Transverse colon (tissue), 4 donors: ENCODE measurements at regions not wholly inside any gene's neighbourhood (a gene's known extent, or its start where the extent isn't known, plus 50 kb on each side); places are given as distances from the start of the nearest gene placed in this dataset.

Experiments
- DNase-seq: peaks from one replicate; pipeline ENCODE4 v3.0.0-alpha.2; 2019
- H3K27ac ChIP-seq, 4 donors: fragments of 200-600 bp; sonication (generic); 2 replicates each; pipeline ENCODE4 v1.5.1; 2016 to 2018; ENCODE audit warnings: inconsistent platforms in 4 of 4
- H3K27me3 ChIP-seq: fragments of 200-600 bp; sonication (generic); 2 replicates; pipeline ENCODE4 v1.5.1; 2017; ENCODE audit warnings: inconsistent platforms
- H3K36me3 ChIP-seq, 4 donors: fragments of 200-600 bp; sonication (generic); 2 replicates each; pipeline ENCODE4 v1.5.1; 2017 to 2019; ENCODE audit warnings: inconsistent platforms in 4 of 4
- H3K4me1 ChIP-seq, 4 donors: fragments of 200-600 bp; sonication (generic); 2 replicates each; pipeline ENCODE4 v1.5.1; 2017 to 2020; ENCODE audit warnings: inconsistent platforms in 4 of 4
- H3K4me3 ChIP-seq, 4 donors: fragments of 200-600 bp; sonication (generic); 1 replicate in 1 of 4; 2 replicates in 3 of 4; pipeline versions ENCODE4 v1.5.1 to v1.6.1; 2017 to 2019; ENCODE audit warnings: inconsistent platforms in 4 of 4
- H3K9me3 ChIP-seq, 2 donors: fragments of 200-600 bp; sonication (generic); 2 replicates each; pipeline ENCODE4 v1.5.1; 2017 to 2019; ENCODE audit warnings: inconsistent platforms in 2 of 2
- CTCF ChIP-seq, 5 experiments: fragments of 200-600 bp in 3 of 5; fragments of 450-650 bp in 2 of 5; sonication (generic) in 3 of 5; IDR thresholded peaks; 1 replicate in 2 of 5; 2 replicates in 3 of 5; pipeline ENCODE4 v1.5.1; 2016 to 2017; ENCODE audit warnings: antibody characterized with exemption in 5 of 5, inconsistent platforms in 3 of 5, mild to moderate bottlenecking in 2 of 5, moderate library complexity in 1 of 5
- EP300 ChIP-seq: sonication (generic); formaldehyde crosslinking; IDR thresholded peaks from one replicate; pipeline ENCODE4 v1.6.1; 2017; ENCODE audit warnings: antibody characterized with exemption, low read depth
- POLR2A ChIP-seq: fragments of 450-650 bp; IDR thresholded peaks from one replicate; pipeline ENCODE4 v1.6.1; 2016; ENCODE audit warnings: antibody characterized with exemption, mild to moderate bottlenecking, moderate library complexity
- POLR2AphosphoS5 ChIP-seq, 3 donors: sonication (generic); formaldehyde crosslinking; IDR thresholded peaks; one replicate each; pipeline ENCODE4 v1.6.1; 2016; ENCODE audit warnings: antibody characterized with exemption in 3 of 3
- WGBS, 2 donors: methylation state at CpG; one replicate each; pipeline ENCODE4 v1.1.5; 2018; ENCODE audit warnings: low coverage in 1 of 2; 5-methylcytosine and 5-hydroxymethylcytosine counted together
- in situ Hi-C, 4 donors: fragments of 200-750 bp; cut with MboI; loops; one replicate each; pipeline versions ENCODE4 v1.15.0 to v1.15.1; 2017; ENCODE audit warnings: low sequenced_read_pairs in 3 of 4, low pct_ligation_motif_present in 1 of 4, low pct_unique_long_range_greater_than_20kb in 1 of 4
- intact Hi-C: fragments of 100-400 bp; cut with DNase I; formaldehyde crosslinking; loops from one replicate; pipeline ENCODE4 v1.15.1; 2023; ENCODE audit warnings: low total_unique reads

DNA sequence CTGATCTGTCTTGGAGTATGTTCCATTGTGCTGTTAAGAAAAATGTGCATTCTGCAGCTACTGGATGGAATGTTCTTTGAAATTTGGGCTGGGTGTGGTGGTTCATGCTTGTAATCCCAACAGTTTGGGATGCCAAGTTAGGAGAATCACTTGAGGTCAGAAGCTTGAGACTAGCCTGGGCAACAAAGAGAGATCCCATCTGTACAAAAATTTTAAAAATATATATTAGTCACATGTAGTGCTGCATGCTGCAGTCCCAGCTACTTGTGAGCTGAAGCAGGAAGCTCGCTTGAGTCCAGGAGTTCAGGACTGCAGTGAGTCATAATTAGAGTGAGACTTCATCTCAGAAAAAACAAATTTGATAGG lies 62.8 kb upstream of the PLSCR4 start:
- in situ Hi-C loops = loop anchor here in 2 of 4 donors (25.0 kb wide), 1 partner anchor 251 kb away; no protein-coding TSS in a partner anchor
- DNase-seq = no peak
- no peaks in the 10 kb centered on the region for H3K36me3 ChIP-seq
- peaks cover 0 to 14% (median 0%) of the 10 kb centered on the region in 4 donors for H3K4me1 ChIP-seq
- intact Hi-C loops = no loop called here
- TF ChIP-seq EP300 = no peak
- no peak for TF ChIP-seq POLR2AphosphoS5 (IDR thresholded peaks at IDR 0.05)
- no peak for TF ChIP-seq CTCF (IDR thresholded peaks at IDR 0.05)
- no peak for TF ChIP-seq POLR2A
- H3K9me3 ChIP-seq = peaks cover 0 to 4% of the 10 kb centered on the region in 2 donors
- WGBS, 2 donors = 20 to 58% methylated on average over 1 of the region's 1 CpG
- no peak overlapping the region for H3K4me3 ChIP-seq
- H3K27ac ChIP-seq = no peak overlapping the region
- H3K27me3 ChIP-seq = no peaks in the 10 kb centered on the region

DNA sequence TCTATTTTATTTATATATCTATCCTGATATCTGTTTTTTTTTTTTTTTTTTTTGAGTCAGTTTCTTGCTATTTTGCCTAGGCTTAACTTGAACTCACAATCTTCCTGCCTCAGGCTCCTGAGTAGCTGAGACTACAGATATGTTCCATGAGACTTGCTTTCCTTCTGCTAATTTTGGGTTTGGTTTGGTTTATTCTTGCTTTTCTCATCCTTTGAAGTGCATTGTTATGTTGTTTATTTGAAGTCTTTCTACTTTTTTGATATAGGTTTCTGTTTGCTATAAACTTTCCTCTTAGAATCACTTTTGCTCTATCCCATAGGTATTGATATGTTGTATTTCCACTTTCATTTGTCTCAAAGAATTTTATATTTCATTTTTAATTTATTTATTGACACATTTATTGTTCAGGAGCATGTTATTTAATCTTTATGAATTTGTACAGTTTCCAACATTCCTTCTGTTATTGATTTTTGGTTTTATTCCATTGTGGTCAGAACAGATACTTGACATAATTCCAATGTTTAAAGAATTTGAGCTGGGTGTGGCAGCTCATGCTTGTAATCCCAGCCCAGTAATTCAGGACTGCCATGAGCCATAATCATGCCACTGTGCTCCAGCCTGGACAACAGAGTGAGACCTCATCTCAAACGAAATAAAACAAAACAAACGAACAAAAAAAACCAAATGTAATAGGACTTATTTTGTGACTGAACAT lies 62.3 kb upstream of the PLSCR4 start:
- 31 to 40% methylated on average over 2 of the region's 2 CpGs for WGBS, 2 donors

GRCh38 chr3:146308682-146309081 lies 57.8 kb upstream of the PLSCR4 start:
- Histone ChIP-seq H3K4me3 (no peak overlapping the region), H3K4me1 (peaks cover 0 to 21% (median 0%) of the 10 kb centered on the region in 4 donors), H3K36me3 (no peaks in the 10 kb centered on the region), H3K27me3 (no peaks in the 10 kb centered on the region), H3K9me3 (peaks cover 0 to 4% of the 10 kb centered on the region in 2 donors), H3K27ac (peak overlapping the region in 3 of 4 donors; percentile 17 to 22 (median 20))
- TF ChIP-seq CTCF (IDR thresholded peaks at IDR 0.05) (no peak), POLR2AphosphoS5 (IDR thresholded peaks at IDR 0.05) (peak in 1 of 3 donors; percentile 29)
- no peak for DNase-seq
- in situ Hi-C loops = loop anchor here in 2 of 4 donors (25.0 kb wide), 1 partner anchor 246 kb away; no protein-coding TSS in a partner anchor
- 65 to 71% methylated on average over 3 of the region's 3 CpGs for WGBS, 2 donors
- intact Hi-C loops = no loop called here

More for the DNA sequence above, 62.3 kb upstream of the PLSCR4 start:
- no peak for DNase-seq
- Histone ChIP-seq H3K9me3 (peaks cover 0 to 4% of the 10 kb centered on the region in 2 donors), H3K4me1 (peaks cover 0 to 19% (median 0%) of the 10 kb centered on the region in 4 donors), H3K4me3 (no peak overlapping the region), H3K27ac (no peak overlapping the region), H3K27me3 (no peaks in the 10 kb centered on the region), H3K36me3 (no peaks in the 10 kb centered on the region)
- intact Hi-C loops = no loop called here
- in situ Hi-C loops = loop anchor here in 2 of 4 donors (25.0 kb wide), 1 partner anchor 251 kb away; no protein-coding TSS in a partner anchor
- TF ChIP-seq POLR2AphosphoS5 (IDR thresholded peaks at IDR 0.05) = no peak
- TF ChIP-seq POLR2A = no peak
- TF ChIP-seq CTCF (IDR thresholded peaks at IDR 0.05) = no peak
- no peak for TF ChIP-seq EP300

DNA sequence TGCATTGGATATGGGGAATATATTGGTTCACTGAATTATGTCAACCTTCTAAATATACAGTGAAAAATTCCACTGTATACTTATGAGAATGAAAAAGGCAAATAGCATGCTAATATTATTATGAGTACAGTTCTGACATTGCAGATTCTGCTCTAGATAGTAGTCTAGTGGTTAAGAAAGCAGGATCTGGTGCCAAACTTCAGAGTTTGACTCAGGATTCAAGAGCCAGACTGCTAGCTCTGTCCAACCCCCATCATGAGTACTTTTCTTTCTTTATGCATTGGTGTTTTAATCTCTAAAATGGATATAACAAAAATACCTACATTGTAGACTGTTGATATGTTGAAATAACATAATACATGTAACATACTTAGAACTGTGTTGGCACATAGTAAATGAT lies 57.3 kb upstream of the PLSCR4 start:
- no peak for DNase-seq
- Histone ChIP-seq H3K27ac (peak overlapping the region in 3 of 4 donors; percentile 17 to 22 (median 20)), H3K36me3 (no peaks in the 10 kb centered on the region), H3K27me3 (no peaks in the 10 kb centered on the region), H3K9me3 (peaks cover 0 to 4% of the 10 kb centered on the region in 2 donors), H3K4me1 (peaks cover 0 to 17% (median 0%) of the 10 kb centered on the region in 4 donors), H3K4me3 (no peak overlapping the region)
- in situ Hi-C loops (loop anchor here in 2 of 4 donors (25.0 kb wide), 1 partner anchor 246 kb away; no protein-coding TSS in a partner anchor), intact Hi-C loops (no loop called here)
- no peak for TF ChIP-seq CTCF (IDR thresholded peaks at IDR 0.05)
- TF ChIP-seq POLR2AphosphoS5 (IDR thresholded peaks at IDR 0.05) = no peak
- no peak for TF ChIP-seq EP300
- no peak for TF ChIP-seq POLR2A
